B cell (primary cell): ENCODE measurements at regions not wholly inside any gene's neighbourhood (a gene's known extent, or its start where the extent isn't known, plus 50 kb on each side); places are given as distances from the start of the nearest gene placed in this dataset.

ENCODE experiments used
- CTCF ChIP-seq: fragments of 200-600 bp; IDR thresholded peaks from one replicate; pipeline ENCODE4 v1.8.0; 2022; ENCODE audit warnings: antibody characterized with exemption, mild to moderate bottlenecking
- EZH2 ChIP-seq: IDR thresholded peaks from 2 replicates; pipeline ENCODE4 v1.6.1; 2012; ENCODE audit warnings: borderline replicate concordance, low read depth, mild to moderate bottlenecking, moderate library complexity, low read length; ENCODE audit not compliant: insufficient read depth, poor library complexity, severe bottlenecking

- TF ChIP-seq CTCF (no peak), EZH2 (no peak)
Measured at GRCh38 chr13:44266305-44266704, 107.3 kb upstream of the SERP2 start.
